SK-N-SH (cell line): ENCODE measurements at regions not wholly inside any gene's neighbourhood (a gene's known extent, or its start where the extent isn't known, plus 50 kb on each side); places are given as distances from the start of the nearest gene placed in this dataset.

Experiments
- CTCF ChIA-PET: fragments of 300-600, 350-600 bp; formaldehyde crosslinking; extraction: SDS; loops from one replicate; lab custom pipeline; 2021; lab: Yijun Ruan, JAX
- POLR2A ChIA-PET: fragments of 350-600 bp; sonication (Branson Sonifier 250); formaldehyde crosslinking; extraction: SDS; loops from one replicate; lab custom pipeline; 2020; ENCODE audit warnings: antibody characterized with exemption, inconsistent platforms; lab: Yijun Ruan, JAX
- DNase-seq: peaks from one replicate; pipeline ENCODE4 v3.0.0; 2012
- H2AFZ ChIP-seq: fragments of 200-600 bp; sonication (generic); 2 replicates; pipeline ENCODE4 v1.8.1; 2016; ENCODE audit warnings: antibody characterized with exemption, mild to moderate bottlenecking, low read depth
- H3F3A ChIP-seq: fragments of 200-600 bp; sonication (generic); replicated peaks from 2 replicates; pipeline ENCODE3; 2016; ENCODE audit warnings: antibody characterized with exemption, mild to moderate bottlenecking; ENCODE audit not compliant: insufficient read depth
- H3K27ac ChIP-seq, 2 experiments: fragments of 200-500 bp in 1 of 2; fragments of 200-600 bp in 1 of 2; sonication (Bioruptor generic) in 1 of 2; sonication (generic), shearing (Covaris generic) in 1 of 2; 2 replicates each; pipeline versions ENCODE4 v1.5.1 to v1.6.1; 2014 to 2016; ENCODE audit warnings: low read depth in 2 of 2, inconsistent platforms in 1 of 2, low read length in 1 of 2, mild to moderate bottlenecking in 1 of 2, mixed read lengths in 1 of 2
- H3K27me3 ChIP-seq: fragments of 200-600 bp; sonication (generic), shearing (Covaris generic); 2 replicates; pipeline ENCODE4 v1.6.1; 2016; ENCODE audit warnings: mixed run types; ENCODE audit not compliant: insufficient read depth
- H3K36me3 ChIP-seq, 2 experiments: fragments of 200-500 bp in 1 of 2; fragments of 200-600 bp in 1 of 2; sonication (Bioruptor generic) in 1 of 2; sonication (generic) in 1 of 2; replicated peaks in 1 of 2; 2 replicates each; pipeline versions ENCODE3 to v1.5.1; 2014 to 2016; ENCODE audit warnings: low read length in 1 of 2, mild to moderate bottlenecking in 1 of 2; ENCODE audit not compliant: insufficient read depth in 2 of 2, control insufficient read depth in 1 of 2
- H3K4me1 ChIP-seq, 2 experiments: fragments of 200-500 bp in 1 of 2; fragments of 200-600 bp in 1 of 2; sonication (Bioruptor generic) in 1 of 2; sonication (generic), shearing (Covaris generic) in 1 of 2; 2 replicates each; pipeline versions ENCODE4 v1.5.1 to v1.6.1; 2014 to 2016; ENCODE audit warnings: low read depth in 1 of 2, low read length in 1 of 2, mixed run types in 1 of 2; ENCODE audit not compliant: insufficient read depth in 2 of 2, control insufficient read depth in 1 of 2
- H3K4me2 ChIP-seq: fragments of 200-600 bp; sonication (generic), shearing (Covaris generic); 2 replicates; pipeline ENCODE4 v1.6.1; 2017; ENCODE audit warnings: mixed run types
- H3K4me3 ChIP-seq, 2 experiments: fragments of 200-500 bp in 1 of 2; fragments of 200-600 bp in 1 of 2; sonication (Bioruptor generic) in 1 of 2; sonication (generic), shearing (Covaris generic) in 1 of 2; 2 replicates each; pipeline versions ENCODE4 v1.5.1 to v1.8.1; 2014 to 2016; ENCODE audit warnings: low read depth in 2 of 2, inconsistent platforms in 1 of 2, low read length in 1 of 2, mild to moderate bottlenecking in 1 of 2, mixed read lengths in 1 of 2, moderate library complexity in 1 of 2
- H3K79me2 ChIP-seq: fragments of 200-600 bp; sonication (generic); 2 replicates; pipeline ENCODE4 v1.8.1; 2017; ENCODE audit warnings: mild to moderate bottlenecking; ENCODE audit not compliant: insufficient read depth
- H3K9ac ChIP-seq: fragments of 200-600 bp; sonication (generic); 2 replicates; pipeline ENCODE4 v1.6.1; 2017; ENCODE audit warnings: mixed run types
- H3K9me2 ChIP-seq: fragments of 200-600 bp; sonication (generic); 2 replicates; pipeline ENCODE4 v1.6.1; 2017; ENCODE audit warnings: mixed run types
- H3K9me3 ChIP-seq: fragments of 200-600 bp; sonication (generic); 2 replicates; pipeline ENCODE4 v1.6.1; 2017; ENCODE audit warnings: mixed run types, mild to moderate bottlenecking, moderate library complexity
- H4K20me1 ChIP-seq: fragments of 200-600 bp; sonication (generic); 2 replicates; pipeline ENCODE4 v1.6.1; 2017; ENCODE audit warnings: mild to moderate bottlenecking, mixed run types; ENCODE audit not compliant: insufficient read depth
- EZH2phosphoT487 ChIP-seq: fragments of 200-600 bp; sonication (generic); IDR thresholded peaks from 2 replicates; pipeline ENCODE4 v1.6.1; 2017; ENCODE audit warnings: low read depth, mixed run types, mild to moderate bottlenecking, antibody characterized with exemption, moderate library complexity, borderline replicate concordance
- FOSL2 ChIP-seq: IDR thresholded peaks from 2 replicates; pipeline ENCODE4 v1.4.0; 2012; ENCODE audit warnings: low read depth, mild to moderate bottlenecking, moderate library complexity, borderline replicate concordance
- JUND ChIP-seq: IDR thresholded peaks from 2 replicates; pipeline ENCODE4 v1.4.0; 2012
- MXI1 ChIP-seq: IDR thresholded peaks from 2 replicates; pipeline ENCODE4 v1.6.1; 2012; ENCODE audit warnings: mild to moderate bottlenecking, low read depth, low read length, improper control_type of control experiment
- POLR2AphosphoS5 ChIP-seq: IDR thresholded peaks from 2 replicates; pipeline ENCODE4 v1.6.1; 2012; ENCODE audit warnings: low read depth, low read length
- RAD21 ChIP-seq: IDR thresholded peaks from 2 replicates; pipeline ENCODE4 v1.6.1; 2012; ENCODE audit warnings: mild to moderate bottlenecking, low read length
- SMC3 ChIP-seq: IDR thresholded peaks from 2 replicates; pipeline ENCODE4 v1.6.1; 2012; ENCODE audit warnings: low read depth, low read length, improper control_type of control experiment
- TEAD4 ChIP-seq: IDR thresholded peaks from 2 replicates; pipeline ENCODE4 v1.4.0; 2012; ENCODE audit warnings: mild to moderate bottlenecking, borderline replicate concordance; ENCODE audit not compliant: insufficient read depth
- WGBS: methylation state at CpG from one replicate; pipeline ENCODE4 v1.1.6; 2017; ENCODE audit warnings: low lambda C conversion rate; 5-methylcytosine and 5-hydroxymethylcytosine counted together
- TF ChIP-seq, protein P1 (sequence below): IDR thresholded peaks from 2 replicates; pipeline ENCODE4 v1.4.0; 2012; ENCODE audit warnings: low read depth, borderline replicate concordance
- TF ChIP-seq, protein P2 (sequence below): IDR thresholded peaks from 2 replicates; pipeline ENCODE4; 2012
- TF ChIP-seq, protein P3 (sequence below): fragments of 150-350 bp; IDR thresholded peaks from 2 replicates; pipeline ENCODE4 v1.6.1; 2017; ENCODE audit warnings: antibody characterized with exemption, low read length, low read depth, borderline replicate concordance
- TF ChIP-seq, protein P4 (sequence below): fragments of 200-600 bp; sonication (generic); IDR thresholded peaks from 2 replicates; pipeline ENCODE4 v1.6.1; 2017; ENCODE audit warnings: antibody characterized with exemption, mild to moderate bottlenecking, moderate library complexity

DNA sequence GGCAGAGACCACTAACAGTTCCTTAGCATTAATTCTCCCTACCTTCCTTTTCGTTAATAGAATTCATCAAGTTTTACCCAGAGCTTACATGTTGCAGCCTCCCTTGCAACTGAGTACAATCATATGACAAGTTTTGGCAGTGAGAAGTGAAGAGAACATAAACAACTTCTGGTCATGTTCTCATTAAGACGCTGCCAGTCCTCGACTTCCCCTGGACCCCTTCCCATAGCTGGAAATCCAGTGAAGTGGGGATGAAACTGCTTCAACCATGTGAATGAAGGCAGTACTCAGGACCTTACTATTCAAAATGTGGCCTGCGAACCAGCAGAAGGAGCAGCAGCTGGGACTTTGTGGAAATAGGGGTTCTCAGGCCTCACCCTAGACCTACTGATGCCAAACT, 133.9 kb downstream of the SPTSSA start:
- Histone ChIP-seq H3K79me2 (no peaks in the 10 kb centered on the region), H3K9ac (no peak overlapping the region), H3K27me3 (no peaks in the 10 kb centered on the region), H4K20me1 (no peaks in the 10 kb centered on the region), H3K36me3 (no peaks in the 10 kb centered on the region), H3K27ac (no peak overlapping the region), H3K9me2 (no peaks in the 10 kb centered on the region), H3K4me3 (no peak overlapping the region), H2AFZ (no peak overlapping the region), H3K9me3 (no peaks in the 10 kb centered on the region), H3K4me2 (no peak overlapping the region), H3K4me1 (peaks cover 0 to 2% of the 10 kb centered on the region in 2 experiments; a peak in 1 of 4 replicates), H3F3A (no peaks in the 10 kb centered on the region)
- 74% methylated on average over 3 of the region's 4 CpGs for WGBS
- TF ChIP-seq, protein P1, sequence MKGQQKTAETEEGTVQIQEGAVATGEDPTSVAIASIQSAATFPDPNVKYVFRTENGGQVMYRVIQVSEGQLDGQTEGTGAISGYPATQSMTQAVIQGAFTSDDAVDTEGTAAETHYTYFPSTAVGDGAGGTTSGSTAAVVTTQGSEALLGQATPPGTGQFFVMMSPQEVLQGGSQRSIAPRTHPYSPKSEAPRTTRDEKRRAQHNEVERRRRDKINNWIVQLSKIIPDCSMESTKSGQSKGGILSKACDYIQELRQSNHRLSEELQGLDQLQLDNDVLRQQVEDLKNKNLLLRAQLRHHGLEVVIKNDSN, result no peak
- TF ChIP-seq MXI1, result no peak
- no peak for TF ChIP-seq JUND
- DNase-seq, result no peak
- ChIA-PET POLR2A (no interaction called here), CTCF (interaction anchor here (0.8 to 6.1 kb wide), 3 partner anchors 169 to 490 kb away, joined by 3 to 70 read pairs (median 3); no protein-coding TSS in a partner anchor)

DNA sequence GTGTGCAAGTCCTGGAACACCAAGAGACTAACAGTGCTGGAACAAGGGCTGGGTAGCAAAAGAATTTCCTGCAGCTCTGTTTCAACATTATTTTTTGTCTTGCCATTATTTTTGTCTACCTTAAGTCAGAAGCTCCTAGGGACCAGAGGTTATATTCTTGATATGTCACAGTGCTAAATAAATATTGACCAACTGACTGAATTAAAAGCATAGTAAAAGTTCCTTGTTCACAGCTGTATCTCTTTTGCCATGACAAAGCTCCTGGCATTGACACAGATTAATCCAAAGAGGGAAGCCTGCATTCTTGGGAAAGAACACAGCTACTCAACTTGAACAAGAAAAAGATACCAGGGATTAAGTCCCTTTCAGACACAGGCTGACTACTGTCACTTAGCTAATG, 136.5 kb downstream of the SPTSSA start:
- no peak overlapping the region for H3K27ac ChIP-seq
- no peaks in the 10 kb centered on the region for H3K9me2 ChIP-seq
- H3K79me2 ChIP-seq, result no peaks in the 10 kb centered on the region
- H3K4me2 ChIP-seq, result no peak overlapping the region
- ChIA-PET POLR2A (no interaction called here), CTCF (interaction anchor here (1.0 to 2.9 kb wide), 7 partner anchors 10 to 227 kb away, joined by 3 to 9 read pairs (median 4); no protein-coding TSS in a partner anchor)
- H3K4me3 ChIP-seq, result no peak overlapping the region
- no peaks in the 10 kb centered on the region for H3K9me3 ChIP-seq
- TF ChIP-seq FOSL2, result no peak
- TF ChIP-seq POLR2AphosphoS5, result no peak
- TF ChIP-seq EZH2phosphoT487, result no peak
- TF ChIP-seq TEAD4, result no peak
- TF ChIP-seq, protein P2, sequence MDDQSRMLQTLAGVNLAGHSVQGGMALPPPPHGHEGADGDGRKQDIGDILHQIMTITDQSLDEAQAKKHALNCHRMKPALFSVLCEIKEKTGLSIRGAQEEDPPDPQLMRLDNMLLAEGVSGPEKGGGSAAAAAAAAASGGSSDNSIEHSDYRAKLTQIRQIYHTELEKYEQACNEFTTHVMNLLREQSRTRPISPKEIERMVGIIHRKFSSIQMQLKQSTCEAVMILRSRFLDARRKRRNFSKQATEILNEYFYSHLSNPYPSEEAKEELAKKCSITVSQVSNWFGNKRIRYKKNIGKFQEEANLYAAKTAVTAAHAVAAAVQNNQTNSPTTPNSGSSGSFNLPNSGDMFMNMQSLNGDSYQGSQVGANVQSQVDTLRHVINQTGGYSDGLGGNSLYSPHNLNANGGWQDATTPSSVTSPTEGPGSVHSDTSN, result no peak
- no peaks in the 10 kb centered on the region for H3K4me1 ChIP-seq
- no peaks in the 10 kb centered on the region for H3F3A ChIP-seq
- H3K27me3 ChIP-seq, result no peaks in the 10 kb centered on the region
- no peak for DNase-seq
- H4K20me1 ChIP-seq, result no peaks in the 10 kb centered on the region
- no peak overlapping the region for H3K9ac ChIP-seq
- no peaks in the 10 kb centered on the region for H3K36me3 ChIP-seq
- H2AFZ ChIP-seq, result no peak overlapping the region

DNA sequence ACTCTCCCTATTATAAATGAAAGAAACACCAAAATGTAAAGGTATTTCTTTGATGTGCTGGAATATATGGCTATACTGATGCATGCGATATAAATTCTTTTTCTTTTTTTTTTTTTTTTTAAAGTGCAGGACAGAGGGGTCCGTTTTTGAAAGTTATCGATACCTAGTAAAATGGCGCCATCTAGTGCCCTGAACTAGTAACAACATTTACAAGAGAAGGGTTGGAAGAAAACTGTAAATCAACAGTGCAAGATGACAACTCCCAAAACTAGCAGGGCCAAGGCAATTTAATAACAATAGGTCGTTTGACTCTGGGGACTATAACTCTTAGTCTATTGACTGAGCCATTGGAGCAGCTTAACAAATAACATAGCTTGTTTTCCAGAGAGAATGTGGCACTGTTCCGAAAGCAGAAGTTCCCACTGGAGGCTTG, 137.7 kb downstream of the SPTSSA start:
- no peak overlapping the region for H3K4me2 ChIP-seq
- no peaks in the 10 kb centered on the region for H3K79me2 ChIP-seq
- H3F3A ChIP-seq, result no peaks in the 10 kb centered on the region
- H2AFZ ChIP-seq, result no peak overlapping the region
- 18% methylated on average over 6 of the region's 6 CpGs for WGBS
- TF ChIP-seq, protein P2, result 0 out of 2 replicates have a peak, but pooled peaks have one; percentile 22
- TF ChIP-seq, protein P3, sequence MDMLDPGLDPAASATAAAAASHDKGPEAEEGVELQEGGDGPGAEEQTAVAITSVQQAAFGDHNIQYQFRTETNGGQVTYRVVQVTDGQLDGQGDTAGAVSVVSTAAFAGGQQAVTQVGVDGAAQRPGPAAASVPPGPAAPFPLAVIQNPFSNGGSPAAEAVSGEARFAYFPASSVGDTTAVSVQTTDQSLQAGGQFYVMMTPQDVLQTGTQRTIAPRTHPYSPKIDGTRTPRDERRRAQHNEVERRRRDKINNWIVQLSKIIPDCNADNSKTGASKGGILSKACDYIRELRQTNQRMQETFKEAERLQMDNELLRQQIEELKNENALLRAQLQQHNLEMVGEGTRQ, result no peak
- peak; percentile 41; the same call in 1 of the 2 replicates for TF ChIP-seq SMC3
- peak; percentile 78 for TF ChIP-seq RAD21
- no peak for TF ChIP-seq POLR2AphosphoS5
- TF ChIP-seq, protein P4, sequence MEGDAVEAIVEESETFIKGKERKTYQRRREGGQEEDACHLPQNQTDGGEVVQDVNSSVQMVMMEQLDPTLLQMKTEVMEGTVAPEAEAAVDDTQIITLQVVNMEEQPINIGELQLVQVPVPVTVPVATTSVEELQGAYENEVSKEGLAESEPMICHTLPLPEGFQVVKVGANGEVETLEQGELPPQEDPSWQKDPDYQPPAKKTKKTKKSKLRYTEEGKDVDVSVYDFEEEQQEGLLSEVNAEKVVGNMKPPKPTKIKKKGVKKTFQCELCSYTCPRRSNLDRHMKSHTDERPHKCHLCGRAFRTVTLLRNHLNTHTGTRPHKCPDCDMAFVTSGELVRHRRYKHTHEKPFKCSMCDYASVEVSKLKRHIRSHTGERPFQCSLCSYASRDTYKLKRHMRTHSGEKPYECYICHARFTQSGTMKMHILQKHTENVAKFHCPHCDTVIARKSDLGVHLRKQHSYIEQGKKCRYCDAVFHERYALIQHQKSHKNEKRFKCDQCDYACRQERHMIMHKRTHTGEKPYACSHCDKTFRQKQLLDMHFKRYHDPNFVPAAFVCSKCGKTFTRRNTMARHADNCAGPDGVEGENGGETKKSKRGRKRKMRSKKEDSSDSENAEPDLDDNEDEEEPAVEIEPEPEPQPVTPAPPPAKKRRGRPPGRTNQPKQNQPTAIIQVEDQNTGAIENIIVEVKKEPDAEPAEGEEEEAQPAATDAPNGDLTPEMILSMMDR, result peak; percentile 85
- no peaks in the 10 kb centered on the region for H3K4me1 ChIP-seq
- no peaks in the 10 kb centered on the region for H3K36me3 ChIP-seq
- ChIA-PET CTCF (interaction anchor here (0.7 to 3.9 kb wide), 16 partner anchors 9 to 1613 kb away, joined by 3 to 44 read pairs (median 4); no protein-coding TSS in a partner anchor), POLR2A (no interaction called here)
- no peaks in the 10 kb centered on the region for H3K9me3 ChIP-seq
- no peak overlapping the region for H3K9ac ChIP-seq
- no peaks in the 10 kb centered on the region for H3K9me2 ChIP-seq
- peak; percentile 52 for DNase-seq
- no peak overlapping the region; a peak in 1 of 4 replicates for H3K4me3 ChIP-seq
- H3K27me3 ChIP-seq, result no peaks in the 10 kb centered on the region
- H3K27ac ChIP-seq, result no peak overlapping the region
- no peaks in the 10 kb centered on the region for H4K20me1 ChIP-seq
